IMR-90 (cell line): ENCODE measurements at regions not wholly inside any gene's neighbourhood (a gene's known extent, or its start where the extent isn't known, plus 50 kb on each side); places are given as distances from the start of the nearest gene placed in this dataset.

Source experiments
- BHLHE40 ChIP-seq: fragments of 150-350 bp; IDR thresholded peaks from 2 replicates; pipeline ENCODE4 v1.6.1; 2016; ENCODE audit warnings: mild to moderate bottlenecking, low read depth, low read length
- CEBPB ChIP-seq: IDR thresholded peaks from 2 replicates; pipeline ENCODE4 v1.6.1; 2012; ENCODE audit warnings: low read depth, low read length, improper control_type of control experiment
- CHD1 ChIP-seq: IDR thresholded peaks from 2 replicates; pipeline ENCODE4 v1.6.1; 2012; ENCODE audit warnings: low read depth, low read length, improper control_type of control experiment
- FOS ChIP-seq: fragments of 150-350 bp; IDR thresholded peaks from 2 replicates; pipeline ENCODE4 v1.6.1; 2016; ENCODE audit warnings: low read depth, low read length
- MAZ ChIP-seq: IDR thresholded peaks from 2 replicates; pipeline ENCODE4 v1.6.1; 2012; ENCODE audit warnings: low read depth, mild to moderate bottlenecking, low read length, improper control_type of control experiment, moderate library complexity, borderline replicate concordance
- MXI1 ChIP-seq: IDR thresholded peaks from 2 replicates; pipeline ENCODE4 v1.6.1; 2012; ENCODE audit warnings: low read depth, mild to moderate bottlenecking, low read length, moderate library complexity, borderline replicate concordance
- POLR2A ChIP-seq: IDR thresholded peaks from 2 replicates; pipeline ENCODE4 v1.6.1; 2012; ENCODE audit warnings: mild to moderate bottlenecking, low read depth, low read length
- RAD21 ChIP-seq: IDR thresholded peaks from 2 replicates; pipeline ENCODE4 v1.6.1; 2012; ENCODE audit warnings: low read length, improper control_type of control experiment
- RCOR1 ChIP-seq: IDR thresholded peaks from 2 replicates; pipeline ENCODE4 v1.6.1; 2012; ENCODE audit warnings: mild to moderate bottlenecking, low read length, improper control_type of control experiment; ENCODE audit not compliant: insufficient replicate concordance
- RFX5 ChIP-seq: IDR thresholded peaks from 2 replicates; pipeline ENCODE4 v1.8.0; 2012; ENCODE audit warnings: low read depth, mild to moderate bottlenecking, low read length, moderate library complexity
- TF ChIP-seq, protein P1 (sequence below): conservative IDR thresholded peaks from 2 replicates; pipeline ENCODE4 v1.5.1; 2012; ENCODE audit warnings: mild to moderate bottlenecking, low read depth, low read length, improper control_type of control experiment
- TF ChIP-seq, protein P2 (sequence below): fragments of 150-350 bp; IDR thresholded peaks from 2 replicates; pipeline ENCODE4 v1.6.1; 2017; ENCODE audit warnings: mild to moderate bottlenecking, antibody characterized with exemption, low read length, low read depth
- TF ChIP-seq, protein P3 (sequence below): fragments of 150-350 bp; IDR thresholded peaks from 2 replicates; pipeline ENCODE4 v1.6.1; 2016; ENCODE audit warnings: low read depth, mild to moderate bottlenecking, low read length, moderate library complexity, borderline replicate concordance

DNA sequence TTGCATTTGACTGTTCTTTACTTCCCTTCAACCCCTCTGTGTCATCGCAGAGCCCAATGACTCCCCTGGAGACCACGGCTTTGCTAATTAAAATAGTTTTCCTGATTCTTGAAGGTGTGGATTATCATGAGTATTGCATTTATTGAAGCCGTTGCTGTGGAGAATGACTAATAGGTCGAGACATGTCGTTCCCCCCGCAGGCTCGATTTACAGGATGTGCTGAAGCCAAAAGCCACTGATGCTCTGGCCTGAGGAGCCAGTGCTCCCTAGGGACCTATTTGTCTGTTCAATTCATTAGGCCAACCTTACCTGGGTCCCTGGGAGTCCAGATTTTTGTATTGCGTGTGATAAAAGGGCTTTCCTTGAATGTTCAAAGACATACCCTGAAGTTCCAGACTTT lies 102.3 kb downstream of the NPTX2 start:
- TF ChIP-seq, protein P1, sequence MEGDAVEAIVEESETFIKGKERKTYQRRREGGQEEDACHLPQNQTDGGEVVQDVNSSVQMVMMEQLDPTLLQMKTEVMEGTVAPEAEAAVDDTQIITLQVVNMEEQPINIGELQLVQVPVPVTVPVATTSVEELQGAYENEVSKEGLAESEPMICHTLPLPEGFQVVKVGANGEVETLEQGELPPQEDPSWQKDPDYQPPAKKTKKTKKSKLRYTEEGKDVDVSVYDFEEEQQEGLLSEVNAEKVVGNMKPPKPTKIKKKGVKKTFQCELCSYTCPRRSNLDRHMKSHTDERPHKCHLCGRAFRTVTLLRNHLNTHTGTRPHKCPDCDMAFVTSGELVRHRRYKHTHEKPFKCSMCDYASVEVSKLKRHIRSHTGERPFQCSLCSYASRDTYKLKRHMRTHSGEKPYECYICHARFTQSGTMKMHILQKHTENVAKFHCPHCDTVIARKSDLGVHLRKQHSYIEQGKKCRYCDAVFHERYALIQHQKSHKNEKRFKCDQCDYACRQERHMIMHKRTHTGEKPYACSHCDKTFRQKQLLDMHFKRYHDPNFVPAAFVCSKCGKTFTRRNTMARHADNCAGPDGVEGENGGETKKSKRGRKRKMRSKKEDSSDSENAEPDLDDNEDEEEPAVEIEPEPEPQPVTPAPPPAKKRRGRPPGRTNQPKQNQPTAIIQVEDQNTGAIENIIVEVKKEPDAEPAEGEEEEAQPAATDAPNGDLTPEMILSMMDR = no peak
- TF ChIP-seq CHD1 (no peak), POLR2A (no peak), RFX5 (no peak), MAZ (no peak), RAD21 (no peak), CEBPB (no peak), BHLHE40 (no peak), FOS (no peak), RCOR1 (no peak), MXI1 (no peak)
- TF ChIP-seq, protein P2, sequence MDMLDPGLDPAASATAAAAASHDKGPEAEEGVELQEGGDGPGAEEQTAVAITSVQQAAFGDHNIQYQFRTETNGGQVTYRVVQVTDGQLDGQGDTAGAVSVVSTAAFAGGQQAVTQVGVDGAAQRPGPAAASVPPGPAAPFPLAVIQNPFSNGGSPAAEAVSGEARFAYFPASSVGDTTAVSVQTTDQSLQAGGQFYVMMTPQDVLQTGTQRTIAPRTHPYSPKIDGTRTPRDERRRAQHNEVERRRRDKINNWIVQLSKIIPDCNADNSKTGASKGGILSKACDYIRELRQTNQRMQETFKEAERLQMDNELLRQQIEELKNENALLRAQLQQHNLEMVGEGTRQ = no peak
- TF ChIP-seq, protein P3, sequence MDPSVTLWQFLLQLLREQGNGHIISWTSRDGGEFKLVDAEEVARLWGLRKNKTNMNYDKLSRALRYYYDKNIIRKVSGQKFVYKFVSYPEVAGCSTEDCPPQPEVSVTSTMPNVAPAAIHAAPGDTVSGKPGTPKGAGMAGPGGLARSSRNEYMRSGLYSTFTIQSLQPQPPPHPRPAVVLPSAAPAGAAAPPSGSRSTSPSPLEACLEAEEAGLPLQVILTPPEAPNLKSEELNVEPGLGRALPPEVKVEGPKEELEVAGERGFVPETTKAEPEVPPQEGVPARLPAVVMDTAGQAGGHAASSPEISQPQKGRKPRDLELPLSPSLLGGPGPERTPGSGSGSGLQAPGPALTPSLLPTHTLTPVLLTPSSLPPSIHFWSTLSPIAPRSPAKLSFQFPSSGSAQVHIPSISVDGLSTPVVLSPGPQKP = no peak
